Astrocyte (in vitro differentiated cells and primary cell): ENCODE measurements at regions not wholly inside any gene's neighbourhood (a gene's known extent, or its start where the extent isn't known, plus 50 kb on each side); places are given as distances from the start of the nearest gene placed in this dataset.

Experiments used
- CTCF ChIP-seq: IDR thresholded peaks from 2 replicates; pipeline ENCODE4 v1.5.1; 2011; ENCODE audit warnings: low read depth, mild to moderate bottlenecking, inconsistent platforms, low read length, moderate library complexity; ENCODE audit not compliant: insufficient read depth
- EZH2 ChIP-seq: IDR thresholded peaks from 2 replicates; pipeline ENCODE4 v1.6.1; 2012; ENCODE audit warnings: mild to moderate bottlenecking, low read length, inconsistent platforms; ENCODE audit not compliant: insufficient read depth

DNA sequence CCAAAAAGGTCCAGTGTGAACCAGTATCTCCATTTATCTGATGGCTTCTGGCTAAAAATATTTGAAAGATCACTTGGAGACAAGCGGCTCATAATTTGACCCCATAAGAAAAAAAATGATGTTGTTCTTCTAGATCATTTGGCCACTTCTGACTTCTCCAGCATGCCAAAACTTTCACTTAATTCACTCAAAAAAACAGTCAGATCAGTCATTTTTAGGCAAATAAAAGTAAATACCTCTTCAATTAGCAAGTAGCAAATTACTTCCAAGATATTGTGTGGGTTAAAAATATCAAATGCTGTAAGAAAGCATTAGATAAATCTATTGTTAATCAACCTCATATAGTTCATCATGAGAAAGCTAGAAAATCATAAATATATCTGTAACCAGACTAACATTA, 106.0 kb downstream of the ZC3H11B start:
- TF ChIP-seq CTCF = no peak
- TF ChIP-seq EZH2 = no peak
